Activated CD4-positive, alpha-beta memory T cell treated with anti-CD3 and anti-CD28 coated beads, Interleukin-2, amount 10 ng/mL, durations not matched to agents 7 days and 5 days (primary cell): ENCODE measurements at regions not wholly inside any gene's neighbourhood (a gene's known extent, or its start where the extent isn't known, plus 50 kb on each side); places are given as distances from the start of the nearest gene placed in this dataset.
"Not testable (repeated sequence)": the region's sequence is repeated elsewhere in the genome, so short reads cannot be mapped to it uniquely, and the experiment has no call there.

Experiments used
- CTCF ChIA-PET: fragments of 350-600 bp; sonication (Branson Sonifier 250); formaldehyde crosslinking; loops from one replicate; lab custom pipeline; 2021; ENCODE audit warnings: antibody characterized with exemption, inconsistent platforms; lab: Charles Lee
- POLR2A ChIA-PET: fragments of 350-600 bp; sonication (Branson Sonifier 250); formaldehyde crosslinking; loops from one replicate; lab custom pipeline; 2021; ENCODE audit warnings: antibody characterized with exemption; lab: Charles Lee
- DNase-seq: peaks from one replicate; pipeline ENCODE4 v3.0.0-alpha.2; 2020
- H3K27ac Mint-ChIP-seq: one replicate; pipeline ENCODE4 v1.8.0; 2021; ENCODE audit warnings: mild to moderate bottlenecking, mixed read lengths
- H3K27me3 Mint-ChIP-seq: one replicate; pipeline ENCODE4 v1.8.0; 2021; ENCODE audit warnings: mixed read lengths
- H3K36me3 Mint-ChIP-seq: one replicate; pipeline ENCODE4 v1.8.0; 2021; ENCODE audit warnings: low read depth, mixed read lengths
- H3K4me1 Mint-ChIP-seq: one replicate; pipeline ENCODE4 v1.8.0; 2021; ENCODE audit warnings: mixed read lengths
- H3K4me3 Mint-ChIP-seq: one replicate; pipeline ENCODE4 v1.8.0; 2021; ENCODE audit warnings: mild to moderate bottlenecking, mixed read lengths
- H3K9me3 Mint-ChIP-seq: one replicate; pipeline ENCODE4 v1.8.0; 2021; ENCODE audit warnings: mixed read lengths

DNA sequence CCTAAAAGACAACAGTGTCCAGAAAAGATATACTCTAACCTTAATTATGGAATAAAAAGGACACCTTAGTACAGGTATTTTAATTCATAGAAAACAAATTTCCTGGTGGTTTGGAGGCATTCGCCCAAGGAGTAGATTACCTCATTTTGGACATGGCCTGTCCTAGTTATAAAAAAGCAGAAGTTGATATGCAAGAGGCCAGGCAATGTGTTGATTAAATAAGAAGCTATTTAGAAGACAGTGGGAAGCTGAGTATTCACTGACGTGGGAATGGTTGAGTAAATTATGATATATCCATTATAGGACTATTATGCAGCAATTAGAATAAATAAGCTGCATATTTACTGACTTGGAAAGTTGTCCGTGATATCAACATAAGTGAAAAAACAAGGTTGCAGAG, 314.9 kb downstream of the ALDH8A1 start:
- ChIA-PET POLR2A (no interaction called here), CTCF (interaction anchor here (1.1 kb wide), 1 partner anchor 457 kb away, joined by 4 read pairs; no protein-coding TSS in a partner anchor)
- Mint-ChIP-seq H3K9me3 (no peaks in the 10 kb centered on the region), H3K36me3 (peaks cover 4% of the 10 kb centered on the region), H3K27ac (no peak overlapping the region), H3K4me1 (peaks cover 35% of the 10 kb centered on the region), H3K4me3 (no peak overlapping the region), H3K27me3 (peaks cover 4% of the 10 kb centered on the region)
- no peak for DNase-seq

DNA sequence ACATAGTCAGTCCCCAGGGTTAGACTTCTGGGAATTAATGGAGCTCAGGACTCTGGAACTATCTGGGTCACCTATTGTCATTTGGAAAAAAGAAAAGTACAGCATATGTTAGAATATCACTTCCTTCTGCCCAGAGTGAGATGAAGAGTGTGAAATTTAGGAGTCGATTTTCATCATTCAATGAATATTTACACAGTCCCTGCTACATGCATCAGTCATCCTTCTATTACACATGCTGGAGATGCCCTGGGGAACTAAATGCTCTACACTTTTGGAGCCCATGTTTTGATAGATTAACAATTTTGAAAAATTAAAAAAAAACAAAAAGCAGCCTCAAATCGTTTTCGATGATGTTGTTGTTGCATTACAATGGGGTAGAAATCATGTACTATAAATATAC, 315.4 kb downstream of the ALDH8A1 start:
- ChIA-PET POLR2A (no interaction called here), CTCF (interaction anchor here (0.5 kb wide), 1 partner anchor 113 kb away, joined by 3 read pairs; no protein-coding TSS in a partner anchor)
- Mint-ChIP-seq H3K27ac (no peak overlapping the region), H3K27me3 (peaks cover 4% of the 10 kb centered on the region), H3K4me3 (no peak overlapping the region), H3K36me3 (peaks cover 4% of the 10 kb centered on the region), H3K4me1 (peaks cover 35% of the 10 kb centered on the region), H3K9me3 (no peaks in the 10 kb centered on the region)
- no peak for DNase-seq

DNA sequence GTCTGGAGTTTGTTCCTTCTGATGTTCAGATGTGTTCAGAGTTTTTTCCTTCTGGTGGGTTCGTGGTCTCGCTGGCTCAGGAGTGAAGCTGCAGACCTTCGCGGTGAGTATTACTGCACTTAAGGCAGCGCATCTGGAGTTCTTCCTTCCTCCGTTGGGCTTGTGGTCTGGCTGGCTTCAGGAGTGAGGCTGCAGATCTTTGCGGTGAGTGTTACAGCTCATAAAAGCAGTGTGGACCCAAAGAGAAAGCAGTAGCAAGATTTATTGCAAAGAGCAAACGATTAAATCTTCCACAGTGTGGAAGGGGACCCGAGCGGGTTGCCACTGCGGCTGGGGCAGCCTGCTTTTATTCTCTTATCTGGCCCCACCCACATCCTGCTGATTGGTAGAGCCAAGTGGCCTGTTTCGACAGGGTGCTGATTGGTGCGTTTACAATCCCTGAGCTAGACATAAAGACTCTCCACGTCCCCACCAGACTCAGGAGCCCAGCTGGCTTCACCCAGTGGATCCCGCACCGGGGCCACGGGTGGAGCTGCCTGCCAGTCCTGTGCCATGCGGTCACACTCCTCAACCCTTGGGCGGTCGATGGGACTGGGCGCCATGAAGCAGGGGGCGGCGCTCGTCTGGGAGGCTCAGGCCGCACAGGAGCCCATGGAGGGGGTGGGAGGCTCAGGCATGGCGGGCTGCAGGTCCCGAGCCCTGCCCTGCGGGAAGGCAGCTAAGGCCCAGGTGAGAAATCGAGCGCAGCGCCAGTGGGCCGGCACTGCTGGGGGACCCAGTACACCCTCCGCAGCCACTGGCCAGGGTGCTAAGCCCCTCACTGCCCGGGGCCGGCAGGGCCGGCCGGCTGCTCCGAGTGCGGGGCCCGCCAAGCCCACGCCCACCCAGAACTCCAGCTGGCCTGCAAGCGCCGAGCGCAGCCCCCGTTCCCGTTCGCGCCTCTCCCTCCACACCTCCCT, 315.3 kb upstream of the SGK1 start:
- POLR2A ChIA-PET = interaction anchor here (1.7 kb wide), 1 partner anchor 455 kb away, joined by 7 read pairs; no protein-coding TSS in a partner anchor
- CTCF ChIA-PET = interaction anchor here (2.3 kb wide), 1 partner anchor 7 kb away, joined by 6 read pairs; no protein-coding TSS in a partner anchor
- peak; percentile 66 for DNase-seq
- Mint-ChIP-seq H3K27ac (peak overlapping the region; percentile 44), H3K4me1 (peaks cover 32% of the 10 kb centered on the region), H3K4me3 (peak overlapping the region; percentile 48)
- H3K36me3 Mint-ChIP-seq, H3K9me3 Mint-ChIP-seq, H3K27me3 Mint-ChIP-seq: not testable (repeated sequence)

DNA sequence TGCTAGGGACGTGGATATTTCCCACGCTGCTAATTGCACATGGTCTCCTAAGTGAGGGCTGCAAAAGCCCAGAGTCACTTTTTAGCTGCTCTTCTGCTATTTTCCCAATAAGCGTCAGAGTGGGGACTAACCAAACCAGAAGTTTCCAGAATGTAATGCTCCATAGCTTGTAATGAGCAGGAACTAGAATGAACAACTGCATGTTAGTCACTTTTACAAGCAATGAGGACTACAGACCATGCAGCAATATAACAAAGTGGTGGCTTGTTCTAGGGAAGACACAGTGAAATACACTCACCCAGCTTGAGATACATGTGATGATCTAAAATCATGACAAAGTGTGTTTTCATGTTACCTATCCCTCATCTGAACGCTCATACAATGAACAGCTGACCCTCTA, 314.1 kb upstream of the SGK1 start:
- peaks cover 22% of the 10 kb centered on the region for H3K4me1 Mint-ChIP-seq
- DNase-seq = no peak
- peaks cover 4% of the 10 kb centered on the region for H3K27me3 Mint-ChIP-seq
- no peak overlapping the region for H3K27ac Mint-ChIP-seq
- H3K36me3 Mint-ChIP-seq = peaks cover 4% of the 10 kb centered on the region
- ChIA-PET POLR2A (no interaction called here), CTCF (interaction anchor here (2.3 kb wide), 1 partner anchor 9 kb away, joined by 6 read pairs; no protein-coding TSS in a partner anchor)
- no peaks in the 10 kb centered on the region for H3K9me3 Mint-ChIP-seq
- H3K4me3 Mint-ChIP-seq = no peak overlapping the region

DNA sequence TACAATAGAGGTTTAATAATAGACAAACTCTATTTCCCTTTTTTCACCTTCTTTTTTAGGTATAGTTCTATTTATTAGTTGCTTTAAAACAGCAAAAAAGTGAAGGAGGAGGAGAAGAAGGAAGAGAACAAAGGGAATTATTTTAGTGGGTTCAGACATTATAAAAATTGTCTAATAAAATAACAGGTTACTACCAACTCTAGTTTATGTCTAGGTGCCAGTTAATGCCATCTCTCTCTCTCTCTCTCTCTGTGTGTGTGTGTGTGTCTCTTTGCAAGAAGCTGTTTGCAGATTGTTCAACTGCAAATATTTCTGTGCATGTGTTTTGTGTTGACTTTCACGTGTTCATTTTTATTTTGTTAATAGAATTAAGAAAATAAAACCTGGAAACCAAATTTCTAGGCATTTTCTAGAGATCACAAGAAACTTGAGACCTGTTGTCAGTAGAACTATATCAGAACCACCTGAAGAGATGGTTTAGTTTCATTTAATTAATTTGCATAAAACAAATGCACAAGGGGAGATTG, 313.5 kb upstream of the SGK1 start:
- Mint-ChIP-seq H3K36me3 (peaks cover 4% of the 10 kb centered on the region), H3K27me3 (peaks cover 4% of the 10 kb centered on the region), H3K4me1 (peaks cover 21% of the 10 kb centered on the region), H3K9me3 (no peaks in the 10 kb centered on the region), H3K27ac (no peak overlapping the region), H3K4me3 (no peak overlapping the region)
- DNase-seq = no peak
- ChIA-PET POLR2A (no interaction called here), CTCF (interaction anchor here (2.3 kb wide), 1 partner anchor 9 kb away, joined by 6 read pairs; no protein-coding TSS in a partner anchor)

DNA sequence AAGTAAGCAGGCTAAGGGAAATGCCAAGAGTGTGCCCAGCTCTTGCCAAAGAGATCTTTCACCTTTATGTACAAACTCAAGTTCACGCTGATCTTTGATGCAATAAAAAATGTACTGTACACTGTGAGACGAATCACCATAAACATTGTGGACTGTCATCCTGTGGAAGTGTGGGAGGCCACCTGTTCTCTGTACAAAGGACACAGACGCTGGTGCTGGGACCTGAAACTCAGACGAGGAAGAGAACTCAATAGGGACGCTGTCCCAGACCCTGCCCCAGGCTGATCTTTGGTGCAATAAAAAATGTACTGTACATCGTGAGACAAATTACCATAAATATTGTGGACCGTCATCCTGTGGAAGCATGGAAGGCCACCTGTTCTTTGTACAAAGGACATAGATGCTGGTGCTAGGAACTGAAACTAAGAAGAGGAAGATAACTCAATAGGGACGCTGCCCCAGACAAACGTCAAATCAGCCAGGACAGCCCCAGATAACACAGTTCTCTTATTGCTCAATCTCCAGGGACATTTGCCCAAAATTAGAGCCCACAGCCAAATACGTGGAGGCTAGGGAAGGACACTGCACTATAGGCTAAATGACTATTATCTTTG, 312.7 kb upstream of the SGK1 start:
- DNase-seq = no peak
- H3K9me3 Mint-ChIP-seq = no peaks in the 10 kb centered on the region
- ChIA-PET POLR2A (interaction anchor here (0.6 kb wide), 1 partner anchor 28 kb away, joined by 3 read pairs; no protein-coding TSS in a partner anchor), CTCF (interaction anchor here (2.3 kb wide), 1 partner anchor 10 kb away, joined by 6 read pairs; no protein-coding TSS in a partner anchor)
- peaks cover 21% of the 10 kb centered on the region for H3K4me1 Mint-ChIP-seq
- H3K36me3 Mint-ChIP-seq = peaks cover 4% of the 10 kb centered on the region
- H3K4me3 Mint-ChIP-seq = no peak overlapping the region
- peaks cover 4% of the 10 kb centered on the region for H3K27me3 Mint-ChIP-seq
- no peak overlapping the region for H3K27ac Mint-ChIP-seq

DNA sequence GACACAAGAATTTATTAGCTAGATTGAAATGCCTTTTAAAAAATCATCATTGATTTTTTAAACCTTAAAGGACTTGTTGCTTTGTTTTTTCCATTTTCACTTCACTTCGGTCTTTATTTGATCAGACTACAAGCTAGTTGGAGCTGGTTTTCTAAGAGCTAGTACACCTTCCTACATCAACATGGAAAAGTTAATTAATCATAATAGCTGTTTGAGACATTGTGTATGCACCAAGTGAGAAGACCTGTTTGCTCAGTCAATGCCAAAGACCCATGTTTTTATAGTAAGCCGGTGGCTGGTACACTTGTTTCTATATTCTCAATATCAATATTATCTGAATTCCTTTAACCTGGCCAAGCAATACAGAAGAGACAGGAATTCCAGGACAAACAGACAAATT, 310.2 kb upstream of the SGK1 start:
- H3K4me1 Mint-ChIP-seq = peaks cover 12% of the 10 kb centered on the region
- CTCF ChIA-PET = interaction anchor here (0.7 to 2.3 kb wide), 5 partner anchors 10 to 454 kb away, joined by 3 to 9 read pairs (median 4); no protein-coding TSS in a partner anchor
- peaks cover 4% of the 10 kb centered on the region for H3K27me3 Mint-ChIP-seq
- POLR2A ChIA-PET = no interaction called here
- H3K36me3 Mint-ChIP-seq = peaks cover 3% of the 10 kb centered on the region
- no peak overlapping the region for H3K27ac Mint-ChIP-seq
- no peak overlapping the region for H3K4me3 Mint-ChIP-seq
- DNase-seq = no peak
- H3K9me3 Mint-ChIP-seq = no peaks in the 10 kb centered on the region

DNA sequence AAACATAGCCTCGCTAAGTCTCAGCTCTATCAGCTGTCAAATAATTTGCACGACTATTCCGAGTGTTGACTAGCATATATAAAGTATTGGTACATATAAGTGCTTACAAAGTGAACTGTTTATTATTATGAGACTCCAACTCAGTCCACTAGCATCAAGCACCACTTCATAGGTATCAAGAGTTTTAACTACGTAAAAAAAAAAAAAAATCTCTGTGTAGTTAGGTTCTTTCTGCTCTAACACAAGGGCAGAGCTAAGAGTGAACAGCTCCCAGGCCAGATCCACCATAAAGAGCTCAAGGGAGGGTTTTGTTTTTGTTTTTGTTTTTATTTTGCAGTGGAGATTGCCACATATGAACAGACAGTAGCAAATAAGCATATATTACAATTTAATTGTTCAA, 309.8 kb upstream of the SGK1 start:
- Mint-ChIP-seq H3K27ac (no peak overlapping the region), H3K36me3 (no peaks in the 10 kb centered on the region), H3K9me3 (no peaks in the 10 kb centered on the region), H3K27me3 (peaks cover 4% of the 10 kb centered on the region), H3K4me3 (no peak overlapping the region), H3K4me1 (peaks cover 7% of the 10 kb centered on the region)
- POLR2A ChIA-PET = no interaction called here
- no peak for DNase-seq
- CTCF ChIA-PET = interaction anchor here (0.6 to 2.3 kb wide), 5 partner anchors 10 to 454 kb away, joined by 3 to 9 read pairs (median 4); no protein-coding TSS in a partner anchor

DNA sequence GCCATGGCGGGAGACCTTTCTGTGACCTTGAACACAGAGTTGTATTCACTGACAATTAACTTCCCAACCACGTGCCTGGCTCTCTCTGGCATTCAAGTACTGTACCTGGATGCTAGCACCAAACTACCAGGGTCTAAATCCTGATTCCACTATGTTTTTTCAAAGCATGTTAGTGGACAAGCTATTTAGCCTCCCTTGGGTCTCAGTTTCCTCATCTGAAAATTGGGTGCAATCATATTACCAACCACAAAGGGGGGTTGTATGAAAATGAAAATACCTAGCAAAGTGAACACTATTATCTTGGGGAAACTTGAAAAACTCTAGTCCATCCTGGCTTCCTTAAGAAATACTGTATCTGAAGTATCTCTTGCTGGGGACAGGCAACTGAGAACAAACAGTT, 308.7 kb upstream of the SGK1 start:
- no peak for DNase-seq
- H3K27me3 Mint-ChIP-seq = peaks cover 2% of the 10 kb centered on the region
- CTCF ChIA-PET = no interaction called here
- H3K36me3 Mint-ChIP-seq = no peaks in the 10 kb centered on the region
- peaks cover 4% of the 10 kb centered on the region for H3K4me1 Mint-ChIP-seq
- no peak overlapping the region for H3K4me3 Mint-ChIP-seq
- H3K9me3 Mint-ChIP-seq = no peaks in the 10 kb centered on the region
- no peak overlapping the region for H3K27ac Mint-ChIP-seq
- POLR2A ChIA-PET = no interaction called here

DNA sequence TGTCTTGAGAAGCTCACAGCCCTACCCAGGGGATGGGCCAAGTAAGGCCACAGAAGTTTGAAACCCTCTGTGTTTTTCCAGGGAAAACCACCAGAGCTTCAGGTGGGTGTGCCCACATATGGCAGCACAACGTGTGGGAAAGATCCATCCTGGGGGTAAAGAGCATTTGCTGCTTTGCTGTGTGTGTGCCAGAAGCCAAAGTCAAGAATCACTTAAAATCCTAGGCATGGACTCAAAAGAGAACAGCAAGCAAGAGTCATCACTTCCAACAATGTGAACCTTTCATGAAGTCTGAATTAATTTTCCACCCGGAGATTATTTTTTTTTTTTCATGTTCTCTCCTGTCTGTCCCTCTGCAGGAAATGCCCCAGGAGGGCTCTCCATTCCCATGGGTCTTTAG, 308.2 kb upstream of the SGK1 start:
- Mint-ChIP-seq H3K4me1 (peaks cover 4% of the 10 kb centered on the region), H3K27ac (no peak overlapping the region), H3K9me3 (no peaks in the 10 kb centered on the region), H3K4me3 (no peak overlapping the region), H3K27me3 (peaks cover 2% of the 10 kb centered on the region), H3K36me3 (no peaks in the 10 kb centered on the region)
- ChIA-PET CTCF (no interaction called here), POLR2A (no interaction called here)
- no peak for DNase-seq

DNA sequence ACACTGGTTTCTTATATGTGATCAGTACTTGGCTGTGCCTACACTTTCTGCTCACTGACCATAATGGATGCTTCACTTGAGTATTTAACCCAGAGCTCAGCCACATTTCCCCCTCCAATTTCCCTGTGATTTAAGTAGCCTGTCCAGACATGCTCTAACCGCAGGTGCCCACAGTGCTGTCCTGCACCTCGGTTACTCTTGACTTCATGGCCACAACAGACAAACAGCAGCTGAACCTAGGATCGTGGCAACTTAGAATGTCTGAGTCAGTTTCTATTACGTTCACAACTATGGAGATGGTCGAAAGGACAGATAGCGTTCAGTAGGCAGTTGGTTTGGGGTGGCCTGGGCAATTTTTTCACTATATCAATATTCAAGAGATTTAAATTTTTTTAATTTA, 306.9 kb upstream of the SGK1 start:
- peaks cover 6% of the 10 kb centered on the region for H3K4me1 Mint-ChIP-seq
- ChIA-PET POLR2A (no interaction called here), CTCF (interaction anchor here (0.6 kb wide), 1 partner anchor 457 kb away, joined by 3 read pairs; no protein-coding TSS in a partner anchor)
- H3K27ac Mint-ChIP-seq = no peak overlapping the region
- no peak for DNase-seq
- no peaks in the 10 kb centered on the region for H3K9me3 Mint-ChIP-seq
- no peak overlapping the region for H3K4me3 Mint-ChIP-seq
- H3K36me3 Mint-ChIP-seq = no peaks in the 10 kb centered on the region
- no peaks in the 10 kb centered on the region for H3K27me3 Mint-ChIP-seq

DNA sequence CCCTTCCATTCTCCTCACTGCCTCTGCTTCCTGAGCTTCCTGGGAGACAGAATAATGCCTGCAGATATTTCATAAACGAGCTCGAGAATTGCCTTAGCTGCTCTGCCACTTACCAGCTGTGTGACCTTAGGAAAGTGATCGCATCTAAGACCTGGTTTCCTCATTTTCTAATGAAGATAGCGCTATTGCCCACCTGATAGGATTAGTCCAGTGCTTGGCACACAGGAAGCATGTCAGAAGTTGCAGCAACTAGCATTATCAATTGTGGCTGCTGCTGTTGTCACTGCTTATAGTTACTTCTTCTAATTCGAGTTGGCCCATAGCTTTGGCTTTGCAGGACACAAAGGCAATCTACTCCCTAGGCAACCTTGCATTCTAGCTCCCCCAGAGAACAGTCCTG, 305.5 kb upstream of the SGK1 start:
- DNase-seq = no peak
- Mint-ChIP-seq H3K4me3 (no peak overlapping the region), H3K4me1 (peaks cover 13% of the 10 kb centered on the region), H3K27ac (no peak overlapping the region), H3K9me3 (no peaks in the 10 kb centered on the region), H3K27me3 (peaks cover 6% of the 10 kb centered on the region), H3K36me3 (no peaks in the 10 kb centered on the region)
- CTCF ChIA-PET = interaction anchor here (1.2 kb wide), 1 partner anchor 17 kb away, joined by 6 read pairs; no protein-coding TSS in a partner anchor
- POLR2A ChIA-PET = interaction anchor here (1.2 kb wide), 1 partner anchor 14 kb away, joined by 3 read pairs; no protein-coding TSS in a partner anchor
